ENCODE measurements at regions not wholly inside any gene's neighbourhood (a gene's known extent, or its start where the extent isn't known, plus 50 kb on each side); places are given as distances from the start of the nearest gene placed in this dataset.

- ATAC-seq (no peak), DNase-seq (no peak)
- intact Hi-C loops (cut with micrococcal nuclease) = no loop called here
Measured at GRCh38 chr16:82370282-82370681, 200.3 kb upstream of the MPHOSPH6 start.

- ATAC-seq (peak; percentile 95), DNase-seq (peak; percentile 76)
- intact Hi-C loops (cut with micrococcal nuclease) = no loop called here
Measured at GRCh38 chr16:82368041-82368440, 198.0 kb upstream of the MPHOSPH6 start.

DNA sequence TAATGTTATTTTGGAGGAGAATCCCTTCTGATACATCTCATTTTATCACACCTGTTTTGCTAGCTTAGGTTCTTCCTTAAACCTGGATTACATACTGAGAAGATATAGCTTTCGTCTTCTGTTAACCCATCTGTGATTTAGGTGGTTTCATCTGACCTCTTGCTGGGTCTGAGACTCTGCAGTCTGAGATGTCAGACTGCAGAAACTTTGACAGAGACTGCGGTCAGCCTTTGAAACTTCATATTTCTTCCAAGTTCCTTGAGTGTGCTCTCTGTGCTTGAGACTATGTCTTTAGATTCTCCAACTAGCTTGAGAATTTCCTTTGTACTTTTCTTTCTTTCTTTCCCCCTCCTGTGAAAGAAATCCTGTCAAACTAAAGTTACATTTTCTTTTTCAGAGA is 196.4 kb upstream of the MPHOSPH6 start:
- intact Hi-C loops (cut with micrococcal nuclease) = no loop called here
- no peak for DNase-seq
- ATAC-seq = no peak

DNA sequence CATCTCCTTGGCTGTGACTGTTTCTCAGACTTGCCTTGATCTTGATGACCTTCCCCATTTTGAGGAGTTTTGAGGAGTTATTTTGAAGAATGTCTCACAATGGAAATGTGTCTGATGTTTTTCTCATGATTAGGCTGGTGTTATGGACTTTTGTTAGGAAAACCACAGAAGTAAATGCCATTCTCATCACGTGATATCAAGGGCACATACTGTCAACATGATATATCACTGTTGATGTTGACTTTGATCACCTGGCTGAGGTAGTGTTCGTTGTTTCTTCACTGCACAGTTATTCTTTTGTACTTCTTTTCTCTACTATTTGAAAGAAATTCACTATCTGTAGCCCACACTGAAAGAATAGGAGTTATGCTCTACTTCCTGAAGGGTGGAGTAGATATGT is 194.7 kb upstream of the MPHOSPH6 start:
- no peak for DNase-seq
- intact Hi-C loops (cut with micrococcal nuclease) = no loop called here
- ATAC-seq = no peak

DNA sequence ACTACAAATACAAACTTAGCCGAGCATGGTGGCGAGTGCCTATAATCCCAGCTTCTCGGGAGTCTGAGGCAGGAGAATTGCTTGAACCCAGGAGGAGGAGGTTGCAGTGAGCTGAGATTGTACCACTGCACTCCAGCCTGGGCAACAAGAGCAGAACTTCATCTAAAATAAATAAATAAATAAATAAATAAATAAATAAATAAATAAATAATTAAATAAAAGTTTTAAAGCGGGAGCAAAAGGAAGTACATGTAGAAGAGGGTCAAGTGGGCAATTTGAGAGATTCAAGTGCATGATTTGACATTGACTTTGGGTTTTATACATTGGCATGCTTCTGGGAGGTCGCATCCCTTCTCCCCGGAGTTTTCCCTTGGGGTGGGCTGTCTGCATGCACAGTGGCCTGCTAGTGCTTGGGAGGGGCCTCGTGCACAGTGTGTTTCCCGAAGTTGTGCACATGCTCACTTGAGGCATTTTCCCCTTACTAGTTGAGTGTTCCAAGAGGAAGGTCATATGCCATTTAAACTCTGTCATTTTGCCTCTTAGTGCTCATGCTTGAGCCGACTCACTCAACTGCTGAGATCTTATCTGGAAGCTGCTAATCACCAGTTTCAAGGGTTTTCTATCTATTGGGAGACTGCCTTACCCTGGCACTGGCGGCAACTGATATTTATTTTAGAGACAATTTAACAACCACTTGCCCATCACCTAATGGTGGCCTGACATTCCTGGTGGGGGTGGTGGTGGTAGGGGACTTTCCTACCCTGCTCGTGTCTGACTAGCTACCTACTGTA is 193.2 kb upstream of the MPHOSPH6 start:
- intact Hi-C loops (cut with micrococcal nuclease) = no loop called here
- ATAC-seq (no peak), DNase-seq (no peak)

GRCh38 chr16:82361885-82362284 is 191.9 kb upstream of the MPHOSPH6 start:
- intact Hi-C loops (cut with micrococcal nuclease) = no loop called here
- no peak for DNase-seq
- ATAC-seq = no peak

DNA sequence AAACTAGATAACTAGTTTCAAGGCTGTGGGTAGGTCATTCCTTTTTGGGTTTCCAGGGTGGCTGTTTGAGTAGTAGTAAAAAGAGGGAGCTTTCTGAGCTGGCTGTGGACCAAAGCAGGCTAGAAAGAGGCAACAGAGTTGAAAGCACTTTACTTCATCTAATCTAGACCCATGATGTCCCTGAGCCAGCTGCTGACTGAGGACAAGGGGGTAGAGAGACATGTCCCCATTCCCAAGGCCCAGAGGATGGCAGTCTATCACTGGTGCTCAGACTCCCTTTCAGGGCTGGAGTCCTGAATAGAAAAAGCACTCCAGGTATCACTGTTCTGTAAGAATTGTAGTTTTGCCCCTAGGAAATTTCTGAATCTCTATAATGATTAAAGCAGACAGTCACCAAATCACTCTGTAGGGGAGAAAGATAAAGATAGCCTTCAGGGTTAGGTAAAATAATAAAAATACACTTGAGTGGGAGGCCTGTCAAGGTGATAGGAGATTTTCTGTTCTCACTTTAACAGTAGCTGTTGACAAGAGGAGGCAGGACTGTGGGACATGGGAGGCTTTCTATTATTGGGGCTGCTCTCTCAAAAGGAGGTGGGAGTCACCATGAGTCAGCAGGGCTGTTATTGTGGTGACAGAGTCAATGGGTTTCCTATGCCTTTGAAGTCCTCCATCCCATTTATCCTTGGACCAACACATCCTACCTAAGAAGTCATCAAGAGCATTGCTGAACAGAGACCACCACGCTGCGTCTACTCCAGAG is 190.2 kb upstream of the MPHOSPH6 start:
- ATAC-seq = peak; percentile 79
- intact Hi-C loops (cut with micrococcal nuclease) = no loop called here
- no peak for DNase-seq

DNA sequence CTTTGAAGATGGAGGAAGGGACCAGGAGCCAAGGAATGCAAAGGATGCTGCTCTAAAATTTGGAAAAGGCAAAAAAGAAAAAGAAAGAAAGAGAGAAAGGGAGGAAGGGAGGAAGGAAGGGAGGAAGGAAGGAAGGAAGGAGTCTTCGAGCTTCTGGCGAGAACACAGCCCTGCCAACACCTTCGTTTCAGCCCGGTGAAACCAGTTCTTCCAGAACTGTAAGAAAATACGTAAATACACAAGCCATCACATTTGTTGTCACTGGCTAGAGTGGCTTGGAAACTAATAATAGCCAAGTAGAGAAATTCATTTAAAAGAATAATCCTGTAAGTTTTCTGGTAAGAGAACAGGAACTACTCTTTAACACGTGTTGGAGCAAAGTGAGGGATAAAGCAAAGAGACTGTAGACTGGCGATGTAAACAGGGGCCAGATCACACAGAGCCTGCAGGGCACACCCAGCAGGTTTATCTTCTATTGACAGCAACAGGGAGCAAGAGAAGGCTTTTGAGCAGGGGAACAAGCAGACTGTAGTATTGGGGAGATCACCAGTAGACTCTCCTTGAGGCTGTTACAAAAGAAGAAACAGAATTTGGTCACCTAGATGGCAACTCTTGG is 188.7 kb upstream of the MPHOSPH6 start:
- ATAC-seq (no peak), DNase-seq (no peak)
- intact Hi-C loops (cut with micrococcal nuclease) = no loop called here

DNA sequence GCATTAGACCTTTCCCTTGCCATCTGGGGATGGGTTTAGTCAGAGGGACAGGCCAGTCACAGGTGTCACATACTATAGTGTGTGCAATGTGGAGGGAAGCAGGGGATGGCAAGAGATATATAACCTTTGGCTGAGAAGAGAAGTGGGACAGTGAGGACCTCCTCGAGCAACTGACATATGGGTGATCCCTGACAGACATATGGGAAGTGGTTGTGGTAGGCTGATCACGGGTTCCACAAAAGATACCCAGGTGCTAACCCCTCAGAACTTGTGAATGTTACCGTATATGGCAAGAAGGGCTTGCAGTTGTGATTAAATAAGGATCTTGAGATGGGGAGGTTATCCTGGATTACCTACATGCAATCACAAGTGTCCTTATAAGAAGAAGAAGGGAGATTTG is 188.1 kb upstream of the MPHOSPH6 start:
- no peak for DNase-seq
- intact Hi-C loops (cut with micrococcal nuclease) = no loop called here
- no peak for ATAC-seq

DNA sequence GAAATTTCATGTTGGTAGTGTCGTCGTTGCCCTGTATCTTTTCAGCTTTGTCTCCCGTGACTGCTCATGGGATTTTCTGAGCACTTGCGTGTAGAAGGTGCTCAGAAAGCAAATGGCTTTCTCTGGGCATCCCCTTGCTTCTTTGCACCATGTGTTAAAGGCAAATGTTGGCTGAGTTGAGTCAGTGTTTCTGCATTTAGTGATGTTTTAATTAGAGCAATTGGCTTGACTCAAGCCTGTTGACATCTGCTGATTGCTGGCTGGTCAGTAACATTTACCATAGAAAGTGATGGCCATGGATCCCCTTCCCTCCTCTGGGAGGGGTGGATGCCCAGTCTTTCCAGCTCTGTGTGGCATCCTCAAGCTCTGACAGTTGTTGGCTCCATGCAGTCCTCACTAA is 187.2 kb upstream of the MPHOSPH6 start:
- DNase-seq (no peak), ATAC-seq (no peak)
- intact Hi-C loops (cut with micrococcal nuclease) = no loop called here

DNA sequence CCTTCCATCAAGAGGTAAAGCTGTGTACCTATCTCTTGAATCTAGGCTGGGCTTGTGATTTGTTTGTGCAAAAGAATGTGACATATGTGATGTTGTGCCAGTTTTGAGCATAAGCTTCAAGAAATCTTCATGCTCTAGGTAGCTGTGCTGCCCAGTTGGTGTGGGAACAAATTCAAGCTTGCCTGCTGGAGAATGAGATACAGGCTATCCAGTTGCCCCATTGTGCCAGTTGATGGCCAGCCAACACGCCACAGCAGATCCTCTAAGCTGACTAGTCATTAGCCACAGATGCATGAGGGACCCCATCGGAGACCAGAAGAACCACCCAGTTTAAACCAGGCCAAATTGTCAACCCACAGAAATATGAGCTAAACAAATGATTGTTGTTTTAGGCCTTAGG is 180.5 kb upstream of the MPHOSPH6 start:
- ATAC-seq (no peak), DNase-seq (no peak)
- intact Hi-C loops (cut with micrococcal nuclease) = no loop called here

DNA sequence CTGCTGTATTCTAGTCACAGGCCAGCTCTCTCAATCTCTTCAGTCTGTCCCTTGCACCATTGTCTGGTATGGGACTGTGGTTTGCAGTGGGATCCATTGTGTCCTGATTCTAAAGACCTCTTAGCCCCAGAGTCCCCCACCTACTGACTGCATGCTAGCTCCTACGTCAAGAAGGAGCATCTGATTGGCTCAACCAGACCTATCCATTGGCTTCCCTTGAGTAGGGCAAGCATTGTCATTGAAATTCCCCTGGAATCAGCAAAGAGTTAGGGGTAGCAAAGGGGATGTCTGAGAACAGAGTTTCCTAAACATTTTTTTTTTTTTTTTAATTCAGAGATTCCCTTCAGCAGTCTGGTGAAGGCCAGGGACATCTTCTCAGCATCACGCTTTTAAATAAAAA is 175.3 kb upstream of the MPHOSPH6 start:
- intact Hi-C loops (cut with micrococcal nuclease) = no loop called here
- no peak for DNase-seq

GRCh38 chr16:82344157-82344556 is 174.1 kb upstream of the MPHOSPH6 start:
- DNase-seq = no peak
- peak; percentile 87 for ATAC-seq
- intact Hi-C loops (cut with micrococcal nuclease) = no loop called here

More for the DNA sequence above, 175.3 kb upstream of the MPHOSPH6 start:
- no peak for ATAC-seq

DNA sequence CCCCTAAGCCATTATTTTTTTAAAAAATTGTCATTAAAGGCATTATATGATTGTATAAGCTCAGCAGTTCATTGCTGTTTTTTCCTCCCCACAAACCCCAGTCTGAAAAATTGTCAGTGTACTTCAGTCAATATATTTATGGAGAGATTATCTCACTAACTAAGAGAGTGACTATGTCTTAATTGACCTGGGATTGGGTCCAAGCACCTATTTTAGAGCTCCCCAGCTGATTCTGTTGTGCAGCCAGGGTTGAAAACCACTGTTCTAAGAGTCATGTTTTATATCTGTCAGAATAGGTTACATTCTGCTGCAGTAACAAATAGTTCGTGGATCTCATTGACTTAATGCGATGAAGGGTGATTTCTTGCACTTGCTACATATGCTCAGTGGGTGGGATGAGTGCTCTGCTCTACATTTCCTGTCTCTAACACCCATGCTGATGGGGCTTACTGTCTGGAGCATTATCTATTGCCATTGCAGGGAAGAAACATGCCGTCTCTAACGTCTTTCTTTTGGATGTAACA is 171.2 kb upstream of the MPHOSPH6 start:
- no peak for DNase-seq
- ATAC-seq = peak; percentile 78
- intact Hi-C loops (cut with micrococcal nuclease) = no loop called here

DNA sequence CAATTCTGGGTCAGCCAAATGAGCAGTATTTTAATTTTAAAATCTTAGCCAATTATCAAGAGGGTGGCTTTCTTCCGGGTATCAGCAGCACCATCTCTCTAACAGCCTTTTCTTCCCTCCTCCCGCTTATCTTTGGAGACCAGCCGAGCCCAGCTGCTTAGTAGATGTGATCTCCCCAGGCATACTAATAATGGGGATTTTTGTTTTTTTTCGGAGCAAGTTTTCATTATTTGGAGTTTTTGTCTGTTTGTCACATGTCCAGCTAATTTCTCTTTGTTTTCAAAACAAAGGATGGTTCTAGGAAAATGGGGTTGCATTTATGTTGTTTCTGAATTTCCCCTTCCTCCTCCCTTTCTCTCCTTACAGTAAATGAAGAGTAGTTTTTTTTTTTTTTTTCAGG is 170.5 kb upstream of the MPHOSPH6 start:
- no peak for ATAC-seq
- intact Hi-C loops (cut with micrococcal nuclease) = no loop called here
- DNase-seq = no peak

GRCh38 chr16:82337355-82337754 is 167.3 kb upstream of the MPHOSPH6 start:
- ATAC-seq (peak; percentile 66), DNase-seq (no peak)
- intact Hi-C loops (cut with micrococcal nuclease) = no loop called here

GRCh38 chr16:82331974-82332750 is 162.1 kb upstream of the MPHOSPH6 start:
- DNase-seq = no peak
- no peak for ATAC-seq
- intact Hi-C loops (cut with micrococcal nuclease) = loop anchor here (2.0 kb wide), 1 partner anchor 27 kb away; no protein-coding TSS in a partner anchor

DNA sequence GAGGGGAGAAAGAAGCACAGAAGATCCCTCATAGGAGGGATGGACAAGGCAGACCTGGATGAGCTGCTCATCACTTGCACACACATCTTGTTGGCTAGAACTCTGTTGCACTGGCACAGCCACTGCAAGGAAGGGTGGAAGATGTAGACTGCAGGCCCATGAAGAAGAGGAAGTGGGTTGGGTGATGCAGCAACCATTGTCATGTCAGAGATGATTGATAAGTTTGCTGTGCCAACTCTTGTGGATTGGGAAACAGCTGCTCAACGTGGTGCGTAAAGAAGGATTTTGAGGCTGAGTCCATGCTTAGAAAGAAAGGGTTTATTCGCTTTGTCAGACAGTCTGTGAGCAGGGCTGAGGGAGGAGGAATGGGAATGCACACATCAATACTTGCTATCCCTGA is 161.4 kb upstream of the MPHOSPH6 start:
- intact Hi-C loops (cut with micrococcal nuclease) = no loop called here

GRCh38 chr16:82329504-82330192 is 159.6 kb upstream of the MPHOSPH6 start:
- intact Hi-C loops (cut with micrococcal nuclease) = no loop called here
- no peak for DNase-seq

More for the DNA sequence above, 161.4 kb upstream of the MPHOSPH6 start:
- ATAC-seq (no peak), DNase-seq (no peak)

More at GRCh38 chr16:82329504-82330192, 159.6 kb upstream of the MPHOSPH6 start:
- no peak for ATAC-seq

All from left ventricle myocardium superior (tissue), 1 donor.